Nephron (organoid): ENCODE measurements at regions not wholly inside any gene's neighbourhood (a gene's known extent, or its start where the extent isn't known, plus 50 kb on each side); places are given as distances from the start of the nearest gene placed in this dataset.
"Not testable (repeated sequence)": the region's sequence is repeated elsewhere in the genome, so short reads cannot be mapped to it uniquely, and the experiment has no call there.

Experiments used
- H3K27ac Mint-ChIP-seq, 3 experiments: 2 replicates each; pipeline ENCODE4 v1.8.0; 2020; ENCODE audit warnings: mixed read lengths in 3 of 3, mild to moderate bottlenecking in 2 of 3, moderate library complexity in 1 of 3
- H3K27me3 Mint-ChIP-seq: 2 replicates; pipeline ENCODE4 v1.8.0; 2021; ENCODE audit warnings: low read depth, mild to moderate bottlenecking, moderate library complexity, mixed read lengths
- H3K36me3 Mint-ChIP-seq: 2 replicates; pipeline ENCODE4 v1.8.0; 2020; ENCODE audit warnings: low read depth, mixed read lengths
- H3K4me1 Mint-ChIP-seq: 2 replicates; pipeline ENCODE4 v1.8.0; 2020; ENCODE audit warnings: mixed read lengths
- H3K4me3 Mint-ChIP-seq, 3 experiments: 2 replicates each; pipeline ENCODE4 v1.8.0; 2020; ENCODE audit warnings: mild to moderate bottlenecking in 3 of 3, mixed read lengths in 3 of 3, moderate library complexity in 2 of 3
- H3K9me3 Mint-ChIP-seq: 2 replicates; pipeline ENCODE4 v1.8.0; 2020; ENCODE audit warnings: mixed read lengths
- CTCF ChIP-seq, 3 experiments: fragments of 200-600 bp; sonication (generic); IDR thresholded peaks; one replicate each; pipeline ENCODE4 v1.5.0; 2021; ENCODE audit warnings: antibody characterized with exemption in 3 of 3; ENCODE audit not compliant: unreplicated experiment in 3 of 3

- H3K36me3 Mint-ChIP-seq: no peaks in the 10 kb centered on the region
- H3K4me1 Mint-ChIP-seq: no peaks in the 10 kb centered on the region
- no peaks in the 10 kb centered on the region for H3K9me3 Mint-ChIP-seq
- H3K27ac Mint-ChIP-seq: no peak overlapping the region
- H3K4me3 Mint-ChIP-seq: no peak overlapping the region
- no peak for TF ChIP-seq CTCF (IDR thresholded peaks at IDR 0.05; ENCODE audit: unreplicated experiment in 3 of 3)
- no peaks in the 10 kb centered on the region for H3K27me3 Mint-ChIP-seq
These were observed 1260.0 kb downstream of the BRINP3 start for GRCh38 chr1:189217646-189218045.

- TF ChIP-seq CTCF (IDR thresholded peaks at IDR 0.05; ENCODE audit: unreplicated experiment in 3 of 3): peak in 1 of 3 experiments; percentile 7
- Mint-ChIP-seq H3K4me1 (no peaks in the 10 kb centered on the region), H3K4me3 (no peak overlapping the region), H3K27ac (no peak overlapping the region), H3K27me3 (no peaks in the 10 kb centered on the region), H3K36me3 (no peaks in the 10 kb centered on the region), H3K9me3 (peaks cover 3% of the 10 kb centered on the region)
These were observed 1256.9 kb downstream of the BRINP3 start for GRCh38 chr1:189220750-189221149.

GRCh38 chr1:189225794-189226145 lies 1251.9 kb downstream of the BRINP3 start:
- not testable (repeated sequence) for H3K36me3 Mint-ChIP-seq, H3K27me3 Mint-ChIP-seq, H3K27ac Mint-ChIP-seq, H3K4me3 Mint-ChIP-seq, H3K4me1 Mint-ChIP-seq, H3K9me3 Mint-ChIP-seq

- Mint-ChIP-seq H3K9me3 (peaks cover 3% of the 10 kb centered on the region), H3K4me1 (no peaks in the 10 kb centered on the region), H3K27me3 (no peaks in the 10 kb centered on the region), H3K4me3 (no peak overlapping the region), H3K27ac (no peak overlapping the region), H3K36me3 (no peaks in the 10 kb centered on the region)
- TF ChIP-seq CTCF (IDR thresholded peaks at IDR 0.05; ENCODE audit: unreplicated experiment in 3 of 3): no peak
These were observed 1250.9 kb downstream of the BRINP3 start for GRCh38 chr1:189226779-189227178.

GRCh38 chr1:189237008-189237407 lies 1240.7 kb downstream of the BRINP3 start:
- no peaks in the 10 kb centered on the region for H3K36me3 Mint-ChIP-seq
- no peak overlapping the region for H3K27ac Mint-ChIP-seq
- H3K27me3 Mint-ChIP-seq: no peaks in the 10 kb centered on the region
- no peak for TF ChIP-seq CTCF (IDR thresholded peaks at IDR 0.05; ENCODE audit: unreplicated experiment in 3 of 3)
- no peaks in the 10 kb centered on the region for H3K4me1 Mint-ChIP-seq
- no peak overlapping the region for H3K4me3 Mint-ChIP-seq
- peaks cover 2% of the 10 kb centered on the region for H3K9me3 Mint-ChIP-seq

- no peak overlapping the region for H3K27ac Mint-ChIP-seq
- no peaks in the 10 kb centered on the region for H3K27me3 Mint-ChIP-seq
- no peaks in the 10 kb centered on the region for H3K36me3 Mint-ChIP-seq
- TF ChIP-seq CTCF (IDR thresholded peaks at IDR 0.05; ENCODE audit: unreplicated experiment in 3 of 3): no peak
- no peaks in the 10 kb centered on the region for H3K9me3 Mint-ChIP-seq
- H3K4me3 Mint-ChIP-seq: peak overlapping the region in 1 of 3 experiments; percentile 70
- no peaks in the 10 kb centered on the region for H3K4me1 Mint-ChIP-seq
These were observed 1223.9 kb downstream of the BRINP3 start for GRCh38 chr1:189253601-189254350.

GRCh38 chr1:189261128-189261527 lies 1216.5 kb downstream of the BRINP3 start:
- H3K4me3 Mint-ChIP-seq, H3K27ac Mint-ChIP-seq, H3K27me3 Mint-ChIP-seq, H3K36me3 Mint-ChIP-seq, H3K4me1 Mint-ChIP-seq: not testable (repeated sequence)
- peaks cover 10% of the 10 kb centered on the region for H3K9me3 Mint-ChIP-seq
